PC-3 (cell line): ENCODE measurements at regions not wholly inside any gene's neighbourhood (a gene's known extent, or its start where the extent isn't known, plus 50 kb on each side); places are given as distances from the start of the nearest gene placed in this dataset.

Experiments
- ATAC-seq: fragments of 200-7000 bp; cut with Tn5 transposase; 2 replicates; pipeline ENCODE4 v1.9.1; 2020; ENCODE audit warnings: mild to moderate bottlenecking, moderate library complexity
- BruUV-seq: library from RNA; stranded (reverse); fragments of 400-500 nt; replicated peaks from 2 replicates; lab custom pipeline; 2021; lab: Mats Ljungman, UMichigan
- CTCF ChIA-PET: fragments of 300-600 bp; sonication (Branson Sonifier 250); formaldehyde crosslinking; loops from one replicate; lab custom pipeline; 2022; ENCODE audit warnings: antibody characterized with exemption; lab: Charles Lee
- POLR2A ChIA-PET: fragments of 300-600 bp; sonication (Branson Sonifier 250); formaldehyde crosslinking; loops from one replicate; lab custom pipeline; 2022; ENCODE audit warnings: antibody characterized with exemption; ENCODE audit not compliant: unreplicated experiment; lab: Charles Lee
- DNase-seq: peaks from one replicate; pipeline ENCODE4 v3.0.0-alpha.2; 2015
- H2AFZ ChIP-seq: fragments of 300-600 bp; sonication (generic); 2 replicates; pipeline ENCODE4 v1.6.0; 2016; ENCODE audit warnings: antibody characterized with exemption, low read length
- H3F3A ChIP-seq: fragments of 300-600 bp; sonication (generic); one replicate; pipeline ENCODE4 v1.6.0; 2017; ENCODE audit warnings: antibody characterized with exemption, low read length, control low read depth, mild to moderate bottlenecking; ENCODE audit not compliant: unreplicated experiment
- H3K27ac ChIP-seq: fragments of 300-600 bp; sonication (generic); 2 replicates; pipeline ENCODE4 v1.5.1; 2016; ENCODE audit warnings: mild to moderate bottlenecking, low read length
- H3K27me3 ChIP-seq: fragments of 300-600 bp; sonication (generic); 2 replicates; pipeline ENCODE4 v1.6.1; 2016; ENCODE audit warnings: low read length, mixed read lengths
- H3K36me3 ChIP-seq: fragments of 300-600 bp; sonication (generic); 2 replicates; pipeline ENCODE4 v1.6.1; 2016; ENCODE audit warnings: low read depth, mixed run types, low read length, mixed read lengths
- H3K4me1 ChIP-seq: fragments of 300-600 bp; sonication (generic); 2 replicates; pipeline ENCODE4 v1.5.1; 2016; ENCODE audit warnings: low read length; ENCODE audit not compliant: insufficient read depth
- H3K4me2 ChIP-seq: fragments of 300-600 bp; sonication (generic); 2 replicates; pipeline ENCODE4 v1.6.0; 2016; ENCODE audit warnings: low read length
- H3K4me3 ChIP-seq: fragments of 300-600 bp; sonication (generic); 2 replicates; pipeline ENCODE4 v1.5.1; 2016; ENCODE audit warnings: mild to moderate bottlenecking, low read length, mixed read lengths
- H3K79me2 ChIP-seq: fragments of 300-600 bp; sonication (generic); 2 replicates; pipeline ENCODE4 v1.6.1; 2017; ENCODE audit warnings: low read length, mixed read lengths
- H3K9ac ChIP-seq: fragments of 300-600 bp; sonication (generic); 2 replicates; pipeline ENCODE4 v1.6.0; 2016; ENCODE audit warnings: mild to moderate bottlenecking, low read length
- H3K9me2 ChIP-seq: fragments of 300-600 bp; sonication (generic); replicated peaks from 2 replicates; pipeline ENCODE4 v1.6.1; 2016; ENCODE audit warnings: mixed run types, low read length, mixed read lengths
- H3K9me3 ChIP-seq: fragments of 300-600 bp; sonication (generic); 2 replicates; pipeline ENCODE4 v1.6.1; 2016; ENCODE audit warnings: low read length, mixed read lengths
- H4K20me1 ChIP-seq: fragments of 300-600 bp; sonication (generic); 2 replicates; pipeline ENCODE4 v1.6.1; 2016; ENCODE audit warnings: low read length, mixed read lengths
- EZH2 ChIP-seq: fragments of 300-600 bp; sonication (generic); IDR thresholded peaks from one replicate; pipeline ENCODE4 v1.6.1; 2017; ENCODE audit warnings: antibody characterized with exemption, mild to moderate bottlenecking, low read length; ENCODE audit not compliant: unreplicated experiment
- EZH2phosphoT487 ChIP-seq: fragments of 300-600 bp; sonication (generic); IDR thresholded peaks from 2 replicates; pipeline ENCODE4 v1.6.1; 2018; ENCODE audit warnings: mild to moderate bottlenecking, antibody characterized with exemption, low read length, borderline replicate concordance
- intact Hi-C: fragments of 100-400 bp; cut with micrococcal nuclease; formaldehyde crosslinking; loops from 2 replicates; pipeline ENCODE4 v1.9.0; 2023
- TF ChIP-seq, protein P1 (sequence below): fragments of 300-600 bp; sonication (generic); conservative IDR thresholded peaks from 2 replicates; pipeline ENCODE4 v1.5.1; 2017; ENCODE audit warnings: antibody characterized with exemption, low read depth, mild to moderate bottlenecking, low read length

DNA sequence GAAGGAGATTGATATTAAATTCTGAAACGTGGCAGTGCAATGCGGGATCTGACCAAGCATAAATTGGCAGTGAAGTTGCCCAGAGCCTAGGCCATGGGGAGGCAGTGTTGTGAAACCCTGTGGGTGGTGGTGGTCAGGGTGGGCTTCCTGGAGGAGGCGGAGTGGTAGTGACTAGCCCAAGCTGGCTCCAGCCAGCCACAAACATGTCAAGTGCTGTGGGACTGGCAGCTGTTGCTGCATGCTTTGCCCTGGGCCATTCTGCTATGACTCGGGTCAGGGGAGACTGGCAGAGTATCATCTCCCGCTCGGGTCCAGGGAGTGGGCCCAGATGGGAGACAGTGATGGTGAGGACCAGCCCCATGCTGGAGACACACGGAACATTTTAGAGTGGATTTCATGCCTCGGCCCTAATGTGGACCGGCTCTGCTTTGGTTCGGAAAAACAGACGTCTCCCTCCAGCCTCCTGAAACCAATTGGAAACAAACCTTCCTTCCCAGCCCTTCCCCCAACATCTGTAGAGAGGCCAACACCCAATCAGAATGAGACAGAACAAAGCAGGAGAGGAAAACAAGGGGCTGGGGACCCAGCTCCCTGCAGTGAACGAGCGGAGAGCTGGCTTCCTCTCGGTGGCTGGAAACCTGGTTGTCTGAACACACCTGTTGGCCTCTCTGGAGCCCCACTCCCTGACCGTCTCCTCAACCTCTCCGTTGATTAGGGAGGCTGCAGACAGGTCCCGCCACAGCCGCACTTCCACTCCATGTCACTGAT lies 58.2 kb downstream of the TMEM270 start:
- BruUV-seq = no TSS peak
- Histone ChIP-seq H3K4me1 (0 out of 2 replicates have a peak, but pooled peaks cover 7% of the 10 kb centered on the region), H3K9me3 (no peaks in the 10 kb centered on the region), H4K20me1 (no peaks in the 10 kb centered on the region), H3K79me2 (no peaks in the 10 kb centered on the region), H3K4me2 (no peak overlapping the region), H3K4me3 (no peak overlapping the region), H3K36me3 (no peaks in the 10 kb centered on the region), H3F3A (no peaks in the 10 kb centered on the region), H3K27me3 (peaks cover 10% of the 10 kb centered on the region; the same call in 1 of the 2 replicates), H2AFZ (no peak overlapping the region), H3K9me2 (no peaks in the 10 kb centered on the region), H3K27ac (no peak overlapping the region), H3K9ac (no peak overlapping the region)
- ChIA-PET POLR2A (no interaction called here), CTCF (no interaction called here)
- ATAC-seq = no peak
- no peak for TF ChIP-seq EZH2phosphoT487
- TF ChIP-seq EZH2 = no peak
- TF ChIP-seq, protein P1, sequence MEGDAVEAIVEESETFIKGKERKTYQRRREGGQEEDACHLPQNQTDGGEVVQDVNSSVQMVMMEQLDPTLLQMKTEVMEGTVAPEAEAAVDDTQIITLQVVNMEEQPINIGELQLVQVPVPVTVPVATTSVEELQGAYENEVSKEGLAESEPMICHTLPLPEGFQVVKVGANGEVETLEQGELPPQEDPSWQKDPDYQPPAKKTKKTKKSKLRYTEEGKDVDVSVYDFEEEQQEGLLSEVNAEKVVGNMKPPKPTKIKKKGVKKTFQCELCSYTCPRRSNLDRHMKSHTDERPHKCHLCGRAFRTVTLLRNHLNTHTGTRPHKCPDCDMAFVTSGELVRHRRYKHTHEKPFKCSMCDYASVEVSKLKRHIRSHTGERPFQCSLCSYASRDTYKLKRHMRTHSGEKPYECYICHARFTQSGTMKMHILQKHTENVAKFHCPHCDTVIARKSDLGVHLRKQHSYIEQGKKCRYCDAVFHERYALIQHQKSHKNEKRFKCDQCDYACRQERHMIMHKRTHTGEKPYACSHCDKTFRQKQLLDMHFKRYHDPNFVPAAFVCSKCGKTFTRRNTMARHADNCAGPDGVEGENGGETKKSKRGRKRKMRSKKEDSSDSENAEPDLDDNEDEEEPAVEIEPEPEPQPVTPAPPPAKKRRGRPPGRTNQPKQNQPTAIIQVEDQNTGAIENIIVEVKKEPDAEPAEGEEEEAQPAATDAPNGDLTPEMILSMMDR = no peak
- no peak for DNase-seq
- intact Hi-C loops = no loop called here

DNA sequence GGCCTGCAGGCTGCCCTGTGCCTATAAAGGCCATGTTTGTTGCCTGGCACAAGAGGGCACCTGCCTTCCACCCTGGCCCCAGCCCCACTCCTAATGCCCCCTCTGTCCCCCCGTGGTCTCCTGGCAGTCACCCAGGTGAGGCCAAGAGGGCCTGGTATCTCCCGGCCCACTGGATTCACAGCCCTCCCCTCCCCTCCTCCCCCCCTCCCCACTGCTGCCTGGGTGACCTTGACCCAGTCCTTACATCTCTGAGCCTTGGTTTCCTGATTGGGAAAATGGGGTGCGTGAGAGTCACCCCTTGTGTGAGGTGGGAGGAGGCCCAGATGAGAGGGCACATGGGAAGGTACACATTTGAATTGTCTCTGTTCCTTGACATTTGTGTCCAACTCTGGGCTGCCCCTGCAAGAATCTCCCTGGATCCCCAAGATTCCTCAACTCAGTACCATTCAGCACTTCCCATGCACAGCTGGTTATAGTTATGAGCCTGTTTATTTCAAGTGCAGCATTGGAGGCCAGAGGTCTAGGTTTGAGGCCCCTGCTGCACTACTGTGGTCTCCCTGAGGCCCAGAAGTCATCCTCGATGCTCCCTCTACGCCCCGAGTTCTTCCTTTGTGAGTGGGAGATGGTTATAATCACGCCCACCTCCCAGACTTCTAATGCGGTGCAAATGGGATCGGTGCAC lies 58.9 kb downstream of the TMEM270 start:
- Histone ChIP-seq H3K36me3 (no peaks in the 10 kb centered on the region), H2AFZ (no peak overlapping the region), H3K9ac (no peak overlapping the region), H3K4me3 (no peak overlapping the region), H3K4me1 (0 out of 2 replicates have a peak, but pooled peaks cover 7% of the 10 kb centered on the region), H3K79me2 (no peaks in the 10 kb centered on the region), H4K20me1 (no peaks in the 10 kb centered on the region), H3K9me3 (no peaks in the 10 kb centered on the region), H3K27me3 (peaks cover 11% of the 10 kb centered on the region; the same call in 1 of the 2 replicates), H3K27ac (no peak overlapping the region), H3F3A (no peaks in the 10 kb centered on the region), H3K9me2 (no peaks in the 10 kb centered on the region), H3K4me2 (no peak overlapping the region)
- TF ChIP-seq, protein P1 = no peak
- TF ChIP-seq EZH2phosphoT487 (no peak), EZH2 (no peak)
- CTCF ChIA-PET = no interaction called here
- DNase-seq (no peak), ATAC-seq (no peak)
- POLR2A ChIA-PET = no interaction called here
- intact Hi-C loops = no loop called here
- BruUV-seq = no TSS peak
